IMR-90 (cell line): ENCODE measurements at regions not wholly inside any gene's neighbourhood (a gene's known extent, or its start where the extent isn't known, plus 50 kb on each side); places are given as distances from the start of the nearest gene placed in this dataset.

Experiments used
- ATAC-seq: fragments of 200-7000 bp; cut with Tn5 transposase; 2 replicates; pipeline ENCODE4 v1.9.1; 2020; ENCODE audit warnings: low read depth, mild to moderate bottlenecking, moderate library complexity
- BruUV-seq: library from RNA; stranded (reverse); fragments of 400-500 nt; replicated peaks from 2 replicates; lab custom pipeline; 2021; lab: Mats Ljungman, UMichigan
- CTCF ChIA-PET: fragments of 300-600 bp; formaldehyde crosslinking; extraction: SDS; loops from one replicate; lab custom pipeline; 2021; ENCODE audit warnings: antibody characterized with exemption; lab: Yijun Ruan, JAX
- POLR2A ChIA-PET: fragments of 300-600 bp; sonication (Branson Sonifier 250); formaldehyde crosslinking; loops from one replicate; lab custom pipeline; 2022; ENCODE audit warnings: antibody characterized with exemption; ENCODE audit not compliant: unreplicated experiment; lab: Charles Lee
- DNase-seq: peaks from one replicate; pipeline ENCODE4 v3.0.0; 2013
- H2AFZ ChIP-seq: replicated peaks from 2 replicates; pipeline ENCODE3; 2013; ENCODE audit warnings: low read length, mild to moderate bottlenecking; ENCODE audit not compliant: poor library complexity
- H2AK5ac ChIP-seq: 2 replicates; pipeline ENCODE4 v1.6.1; 2013; ENCODE audit warnings: low read depth, low read length, inconsistent platforms
- H2AK9ac ChIP-seq: replicated peaks from 2 replicates; pipeline ENCODE3; 2013; ENCODE audit warnings: mild to moderate bottlenecking, low read depth, low read length, moderate library complexity; ENCODE audit not compliant: poor library complexity
- H2BK120ac ChIP-seq: 2 replicates; pipeline ENCODE4 v1.6.1; 2013; ENCODE audit warnings: low read depth, low read length, inconsistent platforms
- H2BK15ac ChIP-seq: 3 replicates; pipeline ENCODE4 v1.6.1; 2013; ENCODE audit warnings: low read depth, low read length, inconsistent platforms
- H2BK20ac ChIP-seq: 2 replicates; pipeline ENCODE4 v1.6.1; 2013; ENCODE audit warnings: low read depth, mild to moderate bottlenecking, inconsistent platforms, low read length, moderate library complexity
- H2BK5ac ChIP-seq: 2 replicates; pipeline ENCODE4 v1.6.1; 2013; ENCODE audit warnings: mild to moderate bottlenecking, low read depth, low read length, inconsistent platforms; ENCODE audit not compliant: poor library complexity, severe bottlenecking
- H3K14ac ChIP-seq: replicated peaks from 2 replicates; pipeline ENCODE4 v1.6.1; 2013; ENCODE audit warnings: low read depth, low read length, inconsistent platforms
- H3K18ac ChIP-seq: 2 replicates; pipeline ENCODE4 v1.6.1; 2013; ENCODE audit warnings: low read depth, low read length, control low read depth
- H3K23ac ChIP-seq: 2 replicates; pipeline ENCODE4 v1.6.1; 2013; ENCODE audit warnings: low read depth, low read length, inconsistent platforms
- H3K27ac ChIP-seq: 2 replicates; pipeline ENCODE4 v1.5.1; 2013; ENCODE audit warnings: mild to moderate bottlenecking, control low read depth, low read length; ENCODE audit not compliant: insufficient read depth
- H3K27me3 ChIP-seq: 2 replicates; pipeline ENCODE4 v1.6.1; 2013; ENCODE audit warnings: low read length; ENCODE audit not compliant: control insufficient read depth, insufficient read depth
- H3K36me3 ChIP-seq: 2 replicates; pipeline ENCODE4 v1.6.1; 2013; ENCODE audit warnings: low read length, mixed read lengths; ENCODE audit not compliant: control insufficient read depth, insufficient read depth
- H3K4ac ChIP-seq: 2 replicates; pipeline ENCODE4 v1.6.1; 2013; ENCODE audit warnings: low read depth, low read length, inconsistent platforms
- H3K4me1 ChIP-seq: 2 replicates; pipeline ENCODE4 v1.6.1; 2013; ENCODE audit warnings: low read length, mixed read lengths; ENCODE audit not compliant: control insufficient read depth, insufficient read depth
- H3K4me2 ChIP-seq: 2 replicates; pipeline ENCODE4 v1.6.1; 2013; ENCODE audit warnings: low read depth, mild to moderate bottlenecking, control low read depth, low read length, moderate library complexity
- H3K4me3 ChIP-seq: 2 replicates; pipeline ENCODE4 v1.5.1; 2013; ENCODE audit warnings: low read depth, mild to moderate bottlenecking, control low read depth, low read length, moderate library complexity; ENCODE audit not compliant: insufficient read depth
- H3K56ac ChIP-seq: 2 replicates; pipeline ENCODE4 v1.6.1; 2013; ENCODE audit warnings: low read length, inconsistent platforms; ENCODE audit not compliant: insufficient read depth; ENCODE audit errors: extremely low read depth
- H3K79me1 ChIP-seq, 2 experiments: 2 replicates each; pipeline ENCODE4 v1.6.1; 2013; ENCODE audit warnings: low read length in 2 of 2, inconsistent platforms in 1 of 2, low read depth in 1 of 2
- H3K9ac ChIP-seq: 2 replicates; pipeline ENCODE4 v1.6.1; 2013; ENCODE audit warnings: low read depth, low read length, control low read depth
- H3K9me1 ChIP-seq: 2 replicates; pipeline ENCODE4 v1.6.1; 2013; ENCODE audit warnings: low read length, inconsistent platforms; ENCODE audit not compliant: insufficient read depth
- H3K9me3 ChIP-seq: 2 replicates; pipeline ENCODE4 v1.6.1; 2013; ENCODE audit warnings: low read length; ENCODE audit not compliant: control insufficient read depth, insufficient read depth
- H4K20me1 ChIP-seq: 2 replicates; pipeline ENCODE4 v1.6.1; 2013; ENCODE audit warnings: low read length, inconsistent platforms; ENCODE audit not compliant: insufficient read depth
- H4K5ac ChIP-seq: 2 replicates; pipeline ENCODE4 v1.6.1; 2013; ENCODE audit warnings: mild to moderate bottlenecking, low read depth, low read length, control low read depth
- H4K8ac ChIP-seq, 2 experiments: 2 replicates each; pipeline ENCODE4 v1.6.1; 2013; ENCODE audit warnings: low read depth in 2 of 2, low read length in 2 of 2, control low read depth in 1 of 2, inconsistent platforms in 1 of 2
- H4K91ac ChIP-seq: 2 replicates; pipeline ENCODE4 v1.6.1; 2013; ENCODE audit warnings: low read depth, low read length, inconsistent platforms; ENCODE audit not compliant: insufficient read depth
- BHLHE40 ChIP-seq: fragments of 150-350 bp; IDR thresholded peaks from 2 replicates; pipeline ENCODE4 v1.6.1; 2016; ENCODE audit warnings: mild to moderate bottlenecking, low read depth, low read length
- CEBPB ChIP-seq: IDR thresholded peaks from 2 replicates; pipeline ENCODE4 v1.6.1; 2012; ENCODE audit warnings: low read depth, low read length, improper control_type of control experiment
- CHD1 ChIP-seq: IDR thresholded peaks from 2 replicates; pipeline ENCODE4 v1.6.1; 2012; ENCODE audit warnings: low read depth, low read length, improper control_type of control experiment
- ELK1 ChIP-seq: fragments of 150-350 bp; IDR thresholded peaks from 2 replicates; pipeline ENCODE4 v1.6.1; 2016; ENCODE audit warnings: low read depth, mild to moderate bottlenecking, low read length, moderate library complexity, borderline replicate concordance
- FOS ChIP-seq: fragments of 150-350 bp; IDR thresholded peaks from 2 replicates; pipeline ENCODE4 v1.6.1; 2016; ENCODE audit warnings: low read depth, low read length
- MAFK ChIP-seq: IDR thresholded peaks from 2 replicates; pipeline ENCODE4 v1.6.1; 2012; ENCODE audit warnings: low read depth, low read length, improper control_type of control experiment
- MAZ ChIP-seq: IDR thresholded peaks from 2 replicates; pipeline ENCODE4 v1.6.1; 2012; ENCODE audit warnings: low read depth, mild to moderate bottlenecking, low read length, improper control_type of control experiment, moderate library complexity, borderline replicate concordance
- MXI1 ChIP-seq: IDR thresholded peaks from 2 replicates; pipeline ENCODE4 v1.6.1; 2012; ENCODE audit warnings: low read depth, mild to moderate bottlenecking, low read length, moderate library complexity, borderline replicate concordance
- NFE2L2 ChIP-seq: fragments of 150-350 bp; IDR thresholded peaks from 2 replicates; pipeline ENCODE4 v1.6.1; 2016; ENCODE audit warnings: low read depth, mild to moderate bottlenecking, low read length
- POLR2A ChIP-seq: IDR thresholded peaks from 2 replicates; pipeline ENCODE4 v1.6.1; 2012; ENCODE audit warnings: mild to moderate bottlenecking, low read depth, low read length
- RAD21 ChIP-seq: IDR thresholded peaks from 2 replicates; pipeline ENCODE4 v1.6.1; 2012; ENCODE audit warnings: low read length, improper control_type of control experiment
- RCOR1 ChIP-seq: IDR thresholded peaks from 2 replicates; pipeline ENCODE4 v1.6.1; 2012; ENCODE audit warnings: mild to moderate bottlenecking, low read length, improper control_type of control experiment; ENCODE audit not compliant: insufficient replicate concordance
- RFX5 ChIP-seq: IDR thresholded peaks from 2 replicates; pipeline ENCODE4 v1.8.0; 2012; ENCODE audit warnings: low read depth, mild to moderate bottlenecking, low read length, moderate library complexity
- SMC3 ChIP-seq: fragments of 150-350 bp; IDR thresholded peaks from 2 replicates; pipeline ENCODE4 v1.6.1; 2016; ENCODE audit warnings: low read depth, mild to moderate bottlenecking, antibody characterized with exemption, low read length, moderate library complexity
- WGBS, 2 experiments: methylation state at CpG; one replicate each; pipeline versions ENCODE4 v1.1.5 to v1.1.7; 2013; ENCODE audit warnings: missing lambda C conversion rate in 2 of 2; ENCODE audit not compliant: insufficient read length in 1 of 2; ENCODE audit errors: extremely low coverage in 2 of 2; 5-methylcytosine and 5-hydroxymethylcytosine counted together
- dilution Hi-C: fragments of 300-500 bp; cut with HindIII; formaldehyde crosslinking; loops from one replicate; pipeline ENCODE4 v1.14.3; 2018; ENCODE audit warnings: low sequenced_read_pairs; ENCODE audit not compliant: unreplicated experiment
- in situ Hi-C: fragments of 300-500 bp; cut with MboI; formaldehyde crosslinking; loops from 3 replicates; pipeline ENCODE4 v1.14.3; 2019; ENCODE audit warnings: low sequenced_read_pairs, inconsistent platforms, mixed read lengths
- intact Hi-C: fragments of 100-400 bp; cut with micrococcal nuclease; formaldehyde crosslinking; loops from 2 replicates; pipeline ENCODE4 v1.10.0; 2022
- TF ChIP-seq, protein P1 (sequence below): conservative IDR thresholded peaks from 2 replicates; pipeline ENCODE4 v1.5.1; 2012; ENCODE audit warnings: mild to moderate bottlenecking, low read depth, low read length, improper control_type of control experiment
- TF ChIP-seq, protein P2 (sequence below): fragments of 150-350 bp; IDR thresholded peaks from 2 replicates; pipeline ENCODE4 v1.6.1; 2017; ENCODE audit warnings: mild to moderate bottlenecking, antibody characterized with exemption, low read length, low read depth

DNA sequence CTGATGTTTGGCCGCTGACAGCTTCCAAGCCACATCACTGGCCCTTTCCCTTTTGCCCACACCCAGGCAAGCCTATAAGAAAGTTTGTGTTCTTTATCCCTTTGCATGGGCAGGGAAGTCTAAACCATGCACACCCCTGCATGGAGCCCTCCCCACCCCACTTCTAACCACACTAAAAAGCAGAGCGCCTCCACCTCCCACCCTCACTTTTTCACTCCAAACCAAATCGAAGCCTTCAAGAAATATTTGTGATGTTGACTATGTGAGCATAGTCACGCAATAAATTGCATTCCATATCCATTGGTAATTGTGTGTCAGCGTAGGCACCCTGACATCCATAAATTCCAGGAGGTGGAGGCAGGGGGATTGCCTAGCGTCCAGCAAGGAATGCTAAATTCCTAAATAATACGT, 104.4 kb upstream of the LSM14A start:
- no peak overlapping the region for H2BK5ac ChIP-seq
- no peak overlapping the region for H3K18ac ChIP-seq
- H4K5ac ChIP-seq = no peak overlapping the region
- no peaks in the 10 kb centered on the region for H3K4me1 ChIP-seq
- no TSS peak for BruUV-seq
- no peak overlapping the region for H4K91ac ChIP-seq
- no peak overlapping the region for H2BK120ac ChIP-seq
- H3K9me1 ChIP-seq = no peaks in the 10 kb centered on the region
- in situ Hi-C loops = no loop called here
- peak; percentile 14; the same call in 1 of the 2 replicates for ATAC-seq
- TF ChIP-seq POLR2A (no peak), FOS (no peak), NFE2L2 (no peak), ELK1 (no peak), MAFK (no peak), CHD1 (no peak), RAD21 (no peak), CEBPB (no peak), RCOR1 (no peak), SMC3 (no peak), RFX5 (no peak), BHLHE40 (no peak), MXI1 (no peak), MAZ (no peak)
- TF ChIP-seq, protein P1, sequence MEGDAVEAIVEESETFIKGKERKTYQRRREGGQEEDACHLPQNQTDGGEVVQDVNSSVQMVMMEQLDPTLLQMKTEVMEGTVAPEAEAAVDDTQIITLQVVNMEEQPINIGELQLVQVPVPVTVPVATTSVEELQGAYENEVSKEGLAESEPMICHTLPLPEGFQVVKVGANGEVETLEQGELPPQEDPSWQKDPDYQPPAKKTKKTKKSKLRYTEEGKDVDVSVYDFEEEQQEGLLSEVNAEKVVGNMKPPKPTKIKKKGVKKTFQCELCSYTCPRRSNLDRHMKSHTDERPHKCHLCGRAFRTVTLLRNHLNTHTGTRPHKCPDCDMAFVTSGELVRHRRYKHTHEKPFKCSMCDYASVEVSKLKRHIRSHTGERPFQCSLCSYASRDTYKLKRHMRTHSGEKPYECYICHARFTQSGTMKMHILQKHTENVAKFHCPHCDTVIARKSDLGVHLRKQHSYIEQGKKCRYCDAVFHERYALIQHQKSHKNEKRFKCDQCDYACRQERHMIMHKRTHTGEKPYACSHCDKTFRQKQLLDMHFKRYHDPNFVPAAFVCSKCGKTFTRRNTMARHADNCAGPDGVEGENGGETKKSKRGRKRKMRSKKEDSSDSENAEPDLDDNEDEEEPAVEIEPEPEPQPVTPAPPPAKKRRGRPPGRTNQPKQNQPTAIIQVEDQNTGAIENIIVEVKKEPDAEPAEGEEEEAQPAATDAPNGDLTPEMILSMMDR = no peak
- TF ChIP-seq, protein P2, sequence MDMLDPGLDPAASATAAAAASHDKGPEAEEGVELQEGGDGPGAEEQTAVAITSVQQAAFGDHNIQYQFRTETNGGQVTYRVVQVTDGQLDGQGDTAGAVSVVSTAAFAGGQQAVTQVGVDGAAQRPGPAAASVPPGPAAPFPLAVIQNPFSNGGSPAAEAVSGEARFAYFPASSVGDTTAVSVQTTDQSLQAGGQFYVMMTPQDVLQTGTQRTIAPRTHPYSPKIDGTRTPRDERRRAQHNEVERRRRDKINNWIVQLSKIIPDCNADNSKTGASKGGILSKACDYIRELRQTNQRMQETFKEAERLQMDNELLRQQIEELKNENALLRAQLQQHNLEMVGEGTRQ = no peak
- H2AFZ ChIP-seq = peak overlapping the region; percentile 18
- no peak overlapping the region for H3K4ac ChIP-seq
- H2AK5ac ChIP-seq = no peak overlapping the region
- H3K4me2 ChIP-seq = no peak overlapping the region
- H3K9me3 ChIP-seq = no peaks in the 10 kb centered on the region
- H2AK9ac ChIP-seq = no peak overlapping the region
- dilution Hi-C loops = no loop called here
- H3K27me3 ChIP-seq = no peaks in the 10 kb centered on the region
- POLR2A ChIA-PET = no interaction called here
- H3K56ac ChIP-seq = no peak overlapping the region
- intact Hi-C loops = no loop called here
- no peak overlapping the region for H2BK15ac ChIP-seq
- H3K27ac ChIP-seq = no peak overlapping the region
- H3K4me3 ChIP-seq = no peak overlapping the region
- no peaks in the 10 kb centered on the region for H4K20me1 ChIP-seq
- no peak overlapping the region for H3K23ac ChIP-seq
- CTCF ChIA-PET = no interaction called here
- no peak overlapping the region for H3K14ac ChIP-seq
- H2BK20ac ChIP-seq = no peak overlapping the region
- H3K9ac ChIP-seq = no peak overlapping the region
- H3K79me1 ChIP-seq = no peaks in the 10 kb centered on the region
- DNase-seq = peak; percentile 34
- no CpG with 5 or more reads among the region's 7 CpGs for WGBS, 2 experiments
- H3K36me3 ChIP-seq = no peaks in the 10 kb centered on the region
- H4K8ac ChIP-seq = no peak overlapping the region
